SU-DHL-6 (cell line): ENCODE measurements at regions not wholly inside any gene's neighbourhood (a gene's known extent, or its start where the extent isn't known, plus 50 kb on each side); places are given as distances from the start of the nearest gene placed in this dataset.

ENCODE experiments used
- EZH2phosphoT487 ChIP-seq: fragments of 200-600 bp; sonication (generic), shearing (Covaris generic); conservative IDR thresholded peaks from 2 replicates; pipeline ENCODE4 v1.6.1; 2018; ENCODE audit warnings: mild to moderate bottlenecking, antibody characterized with exemption, low read length, moderate library complexity, mixed read lengths
- TF ChIP-seq, protein P1 (sequence below): fragments of 200-600 bp; sonication (generic); IDR thresholded peaks from one replicate; pipeline ENCODE4 v1.5.1; 2017; ENCODE audit warnings: antibody characterized with exemption, mild to moderate bottlenecking, low read length, moderate library complexity; ENCODE audit not compliant: insufficient read depth, poor library complexity, severe bottlenecking

DNA sequence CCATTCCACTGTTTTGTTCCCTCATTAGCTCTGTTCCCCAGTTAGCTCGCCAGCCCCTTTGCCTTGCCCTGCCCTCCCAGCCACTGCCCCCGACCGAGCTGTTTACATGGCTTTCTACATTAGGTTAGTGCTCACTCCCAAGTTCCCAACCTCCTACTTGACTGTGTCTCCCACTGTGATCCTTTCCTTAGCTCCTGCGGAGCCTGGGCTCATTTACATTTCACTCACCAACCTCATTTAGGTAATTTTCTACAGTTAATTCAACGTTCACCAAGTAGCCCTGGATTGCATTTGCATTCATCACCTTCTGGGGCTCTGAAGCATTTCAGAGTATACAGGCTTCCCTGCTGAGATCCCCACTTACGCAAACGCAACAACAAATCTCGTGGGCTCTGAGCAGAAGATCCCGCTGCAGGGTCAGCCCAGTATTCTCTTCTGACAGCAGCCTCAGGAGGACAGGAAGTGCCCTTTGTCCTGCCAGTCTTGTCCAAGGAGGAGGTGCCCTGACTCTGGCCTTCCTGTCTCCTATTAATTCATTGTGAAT lies 325.8 kb upstream of the CCL2 start:
- TF ChIP-seq, protein P1, sequence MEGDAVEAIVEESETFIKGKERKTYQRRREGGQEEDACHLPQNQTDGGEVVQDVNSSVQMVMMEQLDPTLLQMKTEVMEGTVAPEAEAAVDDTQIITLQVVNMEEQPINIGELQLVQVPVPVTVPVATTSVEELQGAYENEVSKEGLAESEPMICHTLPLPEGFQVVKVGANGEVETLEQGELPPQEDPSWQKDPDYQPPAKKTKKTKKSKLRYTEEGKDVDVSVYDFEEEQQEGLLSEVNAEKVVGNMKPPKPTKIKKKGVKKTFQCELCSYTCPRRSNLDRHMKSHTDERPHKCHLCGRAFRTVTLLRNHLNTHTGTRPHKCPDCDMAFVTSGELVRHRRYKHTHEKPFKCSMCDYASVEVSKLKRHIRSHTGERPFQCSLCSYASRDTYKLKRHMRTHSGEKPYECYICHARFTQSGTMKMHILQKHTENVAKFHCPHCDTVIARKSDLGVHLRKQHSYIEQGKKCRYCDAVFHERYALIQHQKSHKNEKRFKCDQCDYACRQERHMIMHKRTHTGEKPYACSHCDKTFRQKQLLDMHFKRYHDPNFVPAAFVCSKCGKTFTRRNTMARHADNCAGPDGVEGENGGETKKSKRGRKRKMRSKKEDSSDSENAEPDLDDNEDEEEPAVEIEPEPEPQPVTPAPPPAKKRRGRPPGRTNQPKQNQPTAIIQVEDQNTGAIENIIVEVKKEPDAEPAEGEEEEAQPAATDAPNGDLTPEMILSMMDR: no peak
- no peak for TF ChIP-seq EZH2phosphoT487
